NT2/D1 (cell line): ENCODE measurements at regions not wholly inside any gene's neighbourhood (a gene's known extent, or its start where the extent isn't known, plus 50 kb on each side); places are given as distances from the start of the nearest gene placed in this dataset.
"Not testable (repeated sequence)": the region's sequence is repeated elsewhere in the genome, so short reads cannot be mapped to it uniquely, and the experiment has no call there.

Experiments
- DNase-seq: peaks from one replicate; pipeline ENCODE4 v3.0.0-alpha.2; 2011; ENCODE audit warnings: low read depth, low spot score
- H3K27me3 ChIP-seq: 2 replicates; pipeline ENCODE4 v1.6.0; 2011; ENCODE audit warnings: mild to moderate bottlenecking; ENCODE audit not compliant: insufficient read length, insufficient read depth
- H3K36me3 ChIP-seq: 2 replicates; pipeline ENCODE4 v1.6.1; 2011; ENCODE audit warnings: mild to moderate bottlenecking, low read length, mixed read lengths; ENCODE audit not compliant: insufficient read depth, insufficient read length
- H3K4me1 ChIP-seq: 2 replicates; pipeline ENCODE4 v1.5.1; 2011; ENCODE audit not compliant: insufficient read depth, insufficient read length
- H3K4me3 ChIP-seq: 2 replicates; pipeline ENCODE4 v1.5.1; 2011; ENCODE audit warnings: low read depth; ENCODE audit not compliant: insufficient read length
- H3K9ac ChIP-seq: 2 replicates; pipeline ENCODE4 v1.6.0; 2011; ENCODE audit warnings: low read depth; ENCODE audit not compliant: insufficient read length
- H3K9me3 ChIP-seq: 2 replicates; pipeline ENCODE4 v1.5.1; 2011; ENCODE audit warnings: mild to moderate bottlenecking, low read length; ENCODE audit not compliant: insufficient read depth
- SUZ12 ChIP-seq: IDR thresholded peaks from 2 replicates; pipeline ENCODE4 v1.6.1; 2011; ENCODE audit not compliant: insufficient read length, insufficient read depth; ENCODE audit errors: extremely low read depth
- YY1 ChIP-seq: IDR thresholded peaks from 2 replicates; pipeline ENCODE4 v1.6.1; 2011; ENCODE audit not compliant: insufficient read length, insufficient read depth
- ZNF274 ChIP-seq: IDR thresholded peaks from 2 replicates; pipeline ENCODE4 v1.6.1; 2011; ENCODE audit warnings: mild to moderate bottlenecking, low read depth, low read length

DNA sequence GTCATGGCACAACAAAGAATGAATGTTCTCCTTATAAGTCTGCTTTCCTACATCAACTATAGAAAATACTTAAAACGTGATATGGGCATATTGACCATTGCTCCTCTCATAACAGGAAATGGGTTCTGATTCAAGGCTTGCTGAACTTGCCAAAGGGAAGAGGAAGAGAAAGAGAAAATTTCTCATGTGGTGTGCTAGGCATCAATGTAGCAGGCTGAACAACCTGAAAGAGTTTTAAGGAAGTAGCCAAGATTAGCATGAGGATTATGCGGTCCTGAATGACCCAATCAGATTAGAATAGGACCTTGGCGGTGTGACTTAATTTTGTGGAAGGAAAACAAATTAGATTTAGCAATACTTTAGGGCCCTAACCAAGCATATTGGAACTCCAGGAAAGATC lies 617.7 kb upstream of the CDH11 start:
- H3K27me3 ChIP-seq: no peaks in the 10 kb centered on the region
- no peak overlapping the region for H3K9ac ChIP-seq
- TF ChIP-seq SUZ12: no peak
- TF ChIP-seq ZNF274: no peak
- no peak for TF ChIP-seq YY1
- H3K4me3 ChIP-seq: no peak overlapping the region
- no peaks in the 10 kb centered on the region for H3K9me3 ChIP-seq
- H3K4me1 ChIP-seq: no peaks in the 10 kb centered on the region
- H3K36me3 ChIP-seq: no peaks in the 10 kb centered on the region
- DNase-seq: no peak

DNA sequence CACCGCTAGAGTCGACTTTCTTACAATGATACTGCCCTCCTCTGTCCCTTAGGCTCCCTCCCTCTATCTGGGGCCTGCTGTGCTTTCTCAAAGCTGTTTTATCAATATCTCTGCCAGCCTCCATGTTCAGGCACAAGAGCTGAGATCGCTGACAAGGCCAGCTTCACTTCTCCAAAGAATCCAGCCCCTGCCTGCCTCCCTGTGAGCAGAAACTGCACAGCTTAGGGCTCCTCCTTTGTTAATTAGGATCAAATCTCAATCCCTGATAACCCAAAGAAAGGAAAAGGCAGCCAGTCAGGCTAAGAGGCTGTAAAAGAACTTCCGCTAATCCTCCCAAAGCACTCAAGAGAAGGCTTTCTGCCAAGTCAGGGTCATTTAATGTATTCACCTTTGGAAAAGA lies 616.0 kb upstream of the CDH11 start:
- Histone ChIP-seq H3K4me1 (no peaks in the 10 kb centered on the region), H3K9ac (no peak overlapping the region), H3K4me3 (no peak overlapping the region), H3K9me3 (no peaks in the 10 kb centered on the region), H3K27me3 (peaks cover 11% of the 10 kb centered on the region), H3K36me3 (no peaks in the 10 kb centered on the region)
- no peak for TF ChIP-seq SUZ12
- TF ChIP-seq ZNF274: no peak
- no peak for TF ChIP-seq YY1
- no peak for DNase-seq

DNA sequence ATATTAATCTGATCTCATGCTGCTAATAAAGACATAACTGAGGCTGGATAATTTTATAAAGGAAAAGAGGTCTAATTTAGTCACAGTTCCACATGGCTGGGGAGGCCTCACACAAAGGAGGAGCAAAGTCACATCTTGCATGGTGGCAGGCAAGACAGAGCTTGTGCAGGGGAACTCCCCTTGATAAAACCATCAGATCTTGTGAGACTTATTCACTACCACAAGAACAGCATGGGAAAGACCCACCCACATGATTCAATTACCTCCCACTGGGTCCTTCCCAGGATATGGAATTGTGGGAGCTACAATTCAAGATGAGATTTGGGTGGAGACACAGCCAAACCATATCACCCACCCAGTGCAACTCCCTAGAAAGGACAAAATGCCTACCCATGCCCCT lies 613.8 kb upstream of the CDH11 start:
- H3K4me1 ChIP-seq, H3K9me3 ChIP-seq, H3K9ac ChIP-seq, DNase-seq, H3K4me3 ChIP-seq, H3K36me3 ChIP-seq: not testable (repeated sequence)
- H3K27me3 ChIP-seq: peaks cover 26% of the 10 kb centered on the region

DNA sequence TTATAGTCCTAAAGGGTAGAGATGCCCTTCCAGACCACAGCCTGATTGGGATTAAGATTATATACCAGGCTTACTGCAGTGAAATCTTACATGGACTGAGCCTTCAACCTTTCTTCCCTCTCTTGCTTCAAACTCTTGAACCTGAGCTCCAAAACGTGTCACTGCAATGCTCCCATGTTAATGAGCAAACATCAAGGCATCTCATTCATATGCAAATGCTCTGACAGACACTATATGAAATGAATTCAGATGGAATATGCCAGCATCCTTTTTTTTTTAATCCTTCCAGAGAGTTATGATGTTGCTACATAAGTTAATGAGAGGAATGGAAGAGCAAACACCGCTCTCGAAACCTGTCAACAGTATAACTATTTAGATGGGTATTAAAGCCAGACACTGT lies 611.9 kb upstream of the CDH11 start:
- Histone ChIP-seq H3K9me3 (peaks cover 12% of the 10 kb centered on the region; the same call in 1 of the 2 replicates), H3K9ac (no peak overlapping the region), H3K4me1 (no peaks in the 10 kb centered on the region), H3K36me3 (no peaks in the 10 kb centered on the region), H3K4me3 (no peak overlapping the region), H3K27me3 (peaks cover 44% of the 10 kb centered on the region)
- no peak for DNase-seq
- TF ChIP-seq SUZ12 (no peak), ZNF274 (no peak), YY1 (no peak)

DNA sequence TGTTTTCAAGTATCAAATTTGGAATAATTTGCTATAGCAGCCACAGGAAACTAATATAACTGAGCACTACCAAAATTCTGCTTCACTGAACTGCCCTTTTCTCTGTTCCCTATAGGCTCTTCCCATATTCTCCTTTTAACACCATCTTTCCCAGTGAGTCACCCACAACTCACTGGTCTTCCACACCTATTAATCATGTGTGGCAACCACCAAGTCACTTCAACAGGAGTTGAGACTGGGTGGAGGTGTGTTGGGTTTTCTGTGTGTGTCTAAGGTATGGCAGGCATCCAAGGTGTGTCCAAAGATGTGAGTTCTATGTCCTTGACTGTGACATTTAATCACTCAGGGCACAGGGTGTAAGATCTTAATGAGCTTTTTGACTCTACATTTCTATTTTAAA lies 610.0 kb upstream of the CDH11 start:
- peaks cover 53% of the 10 kb centered on the region for H3K27me3 ChIP-seq
- peaks cover 12% of the 10 kb centered on the region; the same call in 1 of the 2 replicates for H3K9me3 ChIP-seq
- no peak for TF ChIP-seq ZNF274
- no peak for TF ChIP-seq SUZ12
- no peak for TF ChIP-seq YY1
- H3K36me3 ChIP-seq: no peaks in the 10 kb centered on the region
- H3K9ac ChIP-seq: no peak overlapping the region
- no peaks in the 10 kb centered on the region for H3K4me1 ChIP-seq
- no peak overlapping the region for H3K4me3 ChIP-seq
- DNase-seq: no peak

DNA sequence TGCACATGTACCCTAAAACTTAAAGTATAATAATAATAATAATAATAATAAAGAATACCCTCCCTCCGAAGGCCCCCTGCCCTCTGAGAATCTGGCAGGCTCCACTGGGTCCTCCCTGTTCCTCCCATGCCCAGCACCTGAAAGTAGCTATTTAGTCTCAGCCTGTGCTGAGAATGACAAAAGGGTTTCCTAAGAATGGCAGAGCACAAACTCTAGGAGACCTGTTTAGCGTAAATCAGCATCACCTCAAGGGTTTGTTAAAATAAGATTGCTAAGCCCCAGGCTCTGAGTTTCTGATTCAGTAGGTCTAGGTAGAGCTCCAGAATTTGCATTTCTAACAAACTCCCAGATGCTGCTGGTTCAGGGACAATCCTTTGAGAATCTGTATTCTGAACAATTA lies 606.8 kb upstream of the CDH11 start:
- Histone ChIP-seq H3K9me3 (peaks cover 12% of the 10 kb centered on the region; the same call in 1 of the 2 replicates), H3K27me3 (peaks cover 81% of the 10 kb centered on the region), H3K36me3 (no peaks in the 10 kb centered on the region), H3K9ac (no peak overlapping the region), H3K4me3 (no peak overlapping the region), H3K4me1 (no peaks in the 10 kb centered on the region)
- peak; percentile 42 for DNase-seq
- TF ChIP-seq ZNF274 (no peak), YY1 (no peak), SUZ12 (no peak)

DNA sequence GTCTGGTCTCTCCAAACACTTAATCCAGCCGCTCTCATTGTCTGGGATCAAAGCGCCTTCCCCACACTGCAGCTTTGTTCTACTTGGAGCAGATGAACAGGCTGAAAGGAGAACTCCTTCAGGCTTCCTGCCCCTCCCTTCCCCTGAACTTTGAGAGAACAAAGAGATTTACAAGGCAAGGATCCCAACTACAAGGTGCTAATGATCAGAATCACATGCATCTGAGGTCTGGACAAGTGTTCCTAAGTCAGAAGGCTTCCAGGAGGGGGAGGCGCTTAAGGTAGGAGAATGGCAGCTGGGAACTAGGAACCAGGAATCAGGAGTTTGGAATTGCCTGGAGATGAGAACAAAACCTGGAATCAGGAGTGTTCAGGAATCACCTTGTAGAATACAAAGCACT lies 606.3 kb upstream of the CDH11 start:
- Histone ChIP-seq H3K9me3 (peaks cover 12% of the 10 kb centered on the region; the same call in 1 of the 2 replicates), H3K4me1 (no peaks in the 10 kb centered on the region), H3K4me3 (no peak overlapping the region), H3K9ac (no peak overlapping the region), H3K27me3 (peaks cover 81% of the 10 kb centered on the region), H3K36me3 (no peaks in the 10 kb centered on the region)
- TF ChIP-seq YY1: no peak
- TF ChIP-seq SUZ12: no peak
- TF ChIP-seq ZNF274: no peak
- DNase-seq: peak; percentile 77

DNA sequence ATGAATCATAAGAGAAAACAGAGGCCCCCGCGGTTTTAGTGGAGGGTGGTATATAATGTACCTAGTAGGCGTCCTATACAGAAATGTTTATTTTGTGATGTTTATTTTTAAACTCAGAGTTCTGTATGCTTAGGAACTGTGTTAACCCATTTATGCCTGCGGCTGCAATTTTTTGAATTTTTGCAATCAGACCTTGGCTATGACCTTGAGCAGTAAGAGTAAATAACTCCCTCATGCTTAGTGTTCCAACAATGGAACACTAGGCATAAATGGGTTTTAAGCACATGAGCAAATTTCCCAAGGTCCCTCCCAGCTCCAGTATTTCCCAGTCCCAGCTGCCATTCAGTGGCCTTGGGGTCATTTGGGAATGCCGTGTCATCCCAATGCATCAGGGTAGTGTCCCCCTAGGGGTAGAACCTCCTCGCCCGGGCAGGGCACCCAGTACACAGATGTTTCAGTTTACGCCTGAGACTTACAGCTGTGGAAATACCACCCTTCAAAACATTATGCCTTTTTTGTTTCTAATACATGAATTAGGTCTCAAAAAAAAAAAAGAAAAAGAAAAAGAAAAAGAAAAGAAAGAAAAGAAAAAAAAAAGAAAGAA lies 605.8 kb upstream of the CDH11 start:
- no peak overlapping the region for H3K9ac ChIP-seq

More for the DNA sequence above, 605.8 kb upstream of the CDH11 start:
- TF ChIP-seq YY1 (no peak), SUZ12 (no peak), ZNF274 (no peak)
- H3K27me3 ChIP-seq: peaks cover 78% of the 10 kb centered on the region
- DNase-seq: no peak
- H3K4me3 ChIP-seq: no peak overlapping the region
- peaks cover 12% of the 10 kb centered on the region; the same call in 1 of the 2 replicates for H3K9me3 ChIP-seq
- no peaks in the 10 kb centered on the region for H3K4me1 ChIP-seq
- no peaks in the 10 kb centered on the region for H3K36me3 ChIP-seq
